Thyroid gland (tissue), 4 donors: ENCODE measurements at regions not wholly inside any gene's neighbourhood (a gene's known extent, or its start where the extent isn't known, plus 50 kb on each side); places are given as distances from the start of the nearest gene placed in this dataset.

Source experiments
- DNase-seq, 2 donors: peaks; one replicate each; pipeline ENCODE4 v3.0.0-alpha.2; 2019
- H3K27ac ChIP-seq, 3 donors: fragments of 200-600 bp; sonication (generic); 1 replicate in 2 of 3; 2 replicates in 1 of 3; pipeline ENCODE4 v1.5.1; 2016 to 2019; ENCODE audit warnings: mild to moderate bottlenecking in 1 of 3, moderate library complexity in 1 of 3
- H3K27me3 ChIP-seq: fragments of 200-600 bp; sonication (generic); one replicate; pipeline ENCODE4 v1.5.1; 2019
- H3K36me3 ChIP-seq, 2 donors: fragments of 200-600 bp; sonication (generic); one replicate each; pipeline ENCODE4 v1.5.1; 2016 to 2019
- H3K4me1 ChIP-seq, 2 donors: fragments of 200-600 bp; sonication (generic); one replicate each; pipeline ENCODE4 v1.5.1; 2017 to 2019
- H3K4me3 ChIP-seq, 3 donors: fragments of 200-600 bp; sonication (generic); replicated peaks in 1 of 3; 1 replicate in 2 of 3; 2 replicates in 1 of 3; pipeline ENCODE4 v1.5.1; 2016; ENCODE audit warnings: mild to moderate bottlenecking in 1 of 3
- H3K9me3 ChIP-seq: fragments of 200-600 bp; sonication (generic); one replicate; pipeline ENCODE4 v1.5.1; 2017
- CTCF ChIP-seq, 6 experiments: fragments of 200-600 bp in 3 of 6; fragments of 450-650 bp in 3 of 6; sonication (generic) in 3 of 6; IDR thresholded peaks; one replicate each; pipeline ENCODE4 v1.5.1; 2016 to 2019; ENCODE audit warnings: antibody characterized with exemption in 6 of 6, mild to moderate bottlenecking in 2 of 6, inconsistent platforms in 1 of 6, moderate library complexity in 1 of 6
- POLR2A ChIP-seq, 2 donors: fragments of 450-650 bp; IDR thresholded peaks; one replicate each; pipeline ENCODE4 v1.6.1; 2017; ENCODE audit warnings: antibody characterized with exemption in 2 of 2, mild to moderate bottlenecking in 2 of 2, moderate library complexity in 1 of 2
- WGBS, 2 donors: methylation state at CpG; one replicate each; pipeline ENCODE4 v1.1.5; 2017; 5-methylcytosine and 5-hydroxymethylcytosine counted together
- intact Hi-C: fragments of 100-400 bp; cut with DNase I; formaldehyde crosslinking; loops from one replicate; pipeline ENCODE4 v1.15.1; 2023

GRCh38 chr20:40744818-40745175 is 55.8 kb upstream of the MAFB start:
- H3K27ac ChIP-seq: no peak overlapping the region
- H3K27me3 ChIP-seq: no peaks in the 10 kb centered on the region
- no peaks in the 10 kb centered on the region for H3K36me3 ChIP-seq
- no peak for DNase-seq
- no peaks in the 10 kb centered on the region for H3K9me3 ChIP-seq
- no peak overlapping the region for H3K4me3 ChIP-seq
- 70 to 81% methylated on average over 3 of the region's 3 CpGs for WGBS, 2 donors
- TF ChIP-seq CTCF (IDR thresholded peaks at IDR 0.05) (no peak), POLR2A (IDR thresholded peaks at IDR 0.05) (no peak)
- intact Hi-C loops: no loop called here
- no peaks in the 10 kb centered on the region for H3K4me1 ChIP-seq

- intact Hi-C loops: no loop called here
Measured at GRCh38 chr20:40746251-40746650, 57.2 kb upstream of the MAFB start.

GRCh38 chr20:40748182-40748581 is 59.1 kb upstream of the MAFB start:
- H3K36me3 ChIP-seq: no peaks in the 10 kb centered on the region
- intact Hi-C loops: no loop called here
- H3K4me1 ChIP-seq: no peaks in the 10 kb centered on the region
- no peak overlapping the region for H3K27ac ChIP-seq
- no peak overlapping the region for H3K4me3 ChIP-seq
- 89 to 91% methylated on average over 3 of the region's 3 CpGs for WGBS, 2 donors
- no peaks in the 10 kb centered on the region for H3K9me3 ChIP-seq
- no peak for DNase-seq
- H3K27me3 ChIP-seq: no peaks in the 10 kb centered on the region
- TF ChIP-seq CTCF (IDR thresholded peaks at IDR 0.05) (no peak), POLR2A (IDR thresholded peaks at IDR 0.05) (no peak)

More at GRCh38 chr20:40746251-40746650, 57.2 kb upstream of the MAFB start:
- Histone ChIP-seq H3K4me3 (no peak overlapping the region), H3K36me3 (no peaks in the 10 kb centered on the region), H3K9me3 (no peaks in the 10 kb centered on the region), H3K27me3 (no peaks in the 10 kb centered on the region), H3K4me1 (no peaks in the 10 kb centered on the region), H3K27ac (no peak overlapping the region)
- 73 to 92% methylated on average over 5 of the region's 5 CpGs for WGBS, 2 donors
- no peak for DNase-seq
- TF ChIP-seq CTCF (IDR thresholded peaks at IDR 0.05): no peak
- TF ChIP-seq POLR2A (IDR thresholded peaks at IDR 0.05): no peak

GRCh38 chr20:40749985-40750506 is 61.0 kb upstream of the MAFB start:
- Histone ChIP-seq H3K9me3 (no peaks in the 10 kb centered on the region), H3K4me3 (no peak overlapping the region), H3K27ac (no peak overlapping the region), H3K36me3 (no peaks in the 10 kb centered on the region), H3K27me3 (no peaks in the 10 kb centered on the region), H3K4me1 (peaks cover 0 to 4% of the 10 kb centered on the region in 2 donors)
- TF ChIP-seq POLR2A (IDR thresholded peaks at IDR 0.05) (no peak), CTCF (IDR thresholded peaks at IDR 0.05) (no peak)
- 75 to 81% methylated on average over 2 of the region's 2 CpGs for WGBS, 2 donors
- DNase-seq: no peak
- intact Hi-C loops: no loop called here

- Histone ChIP-seq H3K27me3 (no peaks in the 10 kb centered on the region), H3K36me3 (no peaks in the 10 kb centered on the region), H3K27ac (no peak overlapping the region), H3K9me3 (no peaks in the 10 kb centered on the region), H3K4me3 (no peak overlapping the region), H3K4me1 (peaks cover 0 to 4% of the 10 kb centered on the region in 2 donors)
- TF ChIP-seq CTCF (IDR thresholded peaks at IDR 0.05) (no peak), POLR2A (IDR thresholded peaks at IDR 0.05) (no peak)
- DNase-seq: no peak
- intact Hi-C loops: no loop called here
- 42 to 45% methylated on average over 5 of the region's 5 CpGs for WGBS, 2 donors
Measured at GRCh38 chr20:40750541-40751035, 61.6 kb upstream of the MAFB start.
